ENCODE measurements at regions not wholly inside any gene's neighbourhood (a gene's known extent, or its start where the extent isn't known, plus 50 kb on each side); places are given as distances from the start of the nearest gene placed in this dataset.
"Not testable (repeated sequence)": the region's sequence is repeated elsewhere in the genome, so short reads cannot be mapped to it uniquely, and the experiment has no call there.

DNA sequence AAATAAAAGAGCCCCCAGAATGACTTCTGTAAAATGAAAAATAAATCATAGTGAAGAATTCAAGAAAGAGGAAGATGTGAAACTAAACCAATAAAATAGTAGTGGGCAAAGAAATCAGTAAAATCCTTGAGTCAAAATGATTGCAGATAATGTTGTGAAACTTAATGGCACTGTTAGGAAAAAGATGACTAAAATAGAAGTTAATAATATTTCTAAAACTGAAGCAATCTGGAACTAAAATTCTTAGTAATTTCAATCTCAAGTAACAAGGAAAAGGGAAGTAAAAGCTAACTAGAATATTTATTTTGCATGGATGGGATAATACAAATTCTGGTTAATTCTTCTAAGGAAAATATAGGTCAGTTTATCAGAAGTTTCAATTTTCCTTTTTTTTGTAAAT lies 84.6 kb downstream of the TMCO5A start:
- H3K4me3 ChIP-seq (ENCODE audit: low read depth, low read length) = no peak overlapping the region
- TF ChIP-seq, protein P1, sequence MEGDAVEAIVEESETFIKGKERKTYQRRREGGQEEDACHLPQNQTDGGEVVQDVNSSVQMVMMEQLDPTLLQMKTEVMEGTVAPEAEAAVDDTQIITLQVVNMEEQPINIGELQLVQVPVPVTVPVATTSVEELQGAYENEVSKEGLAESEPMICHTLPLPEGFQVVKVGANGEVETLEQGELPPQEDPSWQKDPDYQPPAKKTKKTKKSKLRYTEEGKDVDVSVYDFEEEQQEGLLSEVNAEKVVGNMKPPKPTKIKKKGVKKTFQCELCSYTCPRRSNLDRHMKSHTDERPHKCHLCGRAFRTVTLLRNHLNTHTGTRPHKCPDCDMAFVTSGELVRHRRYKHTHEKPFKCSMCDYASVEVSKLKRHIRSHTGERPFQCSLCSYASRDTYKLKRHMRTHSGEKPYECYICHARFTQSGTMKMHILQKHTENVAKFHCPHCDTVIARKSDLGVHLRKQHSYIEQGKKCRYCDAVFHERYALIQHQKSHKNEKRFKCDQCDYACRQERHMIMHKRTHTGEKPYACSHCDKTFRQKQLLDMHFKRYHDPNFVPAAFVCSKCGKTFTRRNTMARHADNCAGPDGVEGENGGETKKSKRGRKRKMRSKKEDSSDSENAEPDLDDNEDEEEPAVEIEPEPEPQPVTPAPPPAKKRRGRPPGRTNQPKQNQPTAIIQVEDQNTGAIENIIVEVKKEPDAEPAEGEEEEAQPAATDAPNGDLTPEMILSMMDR (conservative IDR thresholded peaks at IDR 0.05; ENCODE audit: low read depth, low read length) = no peak
- DNase-seq (ENCODE audit: low read depth) = no peak

DNA sequence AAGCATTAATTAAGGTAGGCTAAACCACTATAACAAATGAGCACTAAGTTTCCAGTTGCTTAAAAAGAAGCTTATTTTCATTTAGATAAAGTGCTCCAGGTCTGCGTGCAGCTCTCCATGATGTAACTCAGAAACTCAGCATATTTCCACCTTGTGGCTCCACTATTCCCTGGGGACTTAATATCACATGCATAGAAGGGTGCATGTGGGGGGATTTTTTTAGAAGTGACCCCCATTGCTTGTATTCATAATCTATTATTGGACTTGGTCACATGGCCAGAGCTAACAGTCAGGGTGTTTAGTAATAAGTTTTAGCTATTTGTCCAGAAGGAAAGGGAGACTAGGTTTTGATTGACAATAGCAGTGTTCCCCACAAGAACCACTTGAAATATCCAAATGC lies 86.8 kb downstream of the TMCO5A start:
- DNase-seq (ENCODE audit: low read depth) = no peak
- TF ChIP-seq, protein P1 (conservative IDR thresholded peaks at IDR 0.05; ENCODE audit: low read depth, low read length) = no peak
- no peak overlapping the region for H3K4me3 ChIP-seq (ENCODE audit: low read depth, low read length)

DNA sequence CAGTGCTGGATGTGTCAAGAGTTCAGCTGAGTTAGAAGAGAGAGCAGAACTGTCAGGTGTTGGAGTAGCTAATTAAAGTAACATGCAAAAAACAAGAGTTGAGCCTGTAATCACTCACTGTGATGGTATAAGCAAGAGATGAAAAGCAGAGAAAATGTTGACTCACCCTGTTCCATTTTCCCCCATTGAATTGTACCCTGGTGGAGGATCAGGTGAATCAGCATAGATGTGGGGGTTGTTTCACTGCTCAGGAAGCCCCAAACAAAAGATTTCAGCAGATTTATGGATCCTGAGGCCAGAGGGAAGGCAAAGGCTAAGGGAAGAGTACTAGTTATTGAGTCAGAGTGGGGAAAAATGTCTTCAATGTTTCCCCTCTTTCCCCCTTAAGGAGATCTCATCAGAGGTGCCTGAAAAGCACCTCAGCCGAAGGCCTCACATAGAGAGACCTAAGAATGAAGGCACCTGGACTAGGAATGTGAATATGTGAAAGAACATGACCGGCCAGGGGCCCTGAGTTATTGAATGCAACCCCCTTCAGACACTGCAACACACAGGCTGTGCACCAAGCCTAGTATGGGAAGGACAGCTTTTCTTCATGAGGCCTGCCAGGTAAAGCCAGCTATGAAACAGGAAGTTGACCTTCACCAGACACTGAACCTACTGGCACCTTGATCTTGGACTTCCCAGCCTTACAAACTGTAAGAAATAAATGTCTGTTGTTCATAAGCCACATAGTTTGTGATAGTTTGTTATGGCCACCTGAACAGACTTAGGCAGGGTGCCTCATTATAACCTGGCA lies 90.1 kb downstream of the TMCO5A start:
- TF ChIP-seq, protein P1 (conservative IDR thresholded peaks at IDR 0.05; ENCODE audit: low read depth, low read length) = no peak
- no peak overlapping the region for H3K4me3 ChIP-seq (ENCODE audit: low read depth, low read length)
- no peak for DNase-seq (ENCODE audit: low read depth)

DNA sequence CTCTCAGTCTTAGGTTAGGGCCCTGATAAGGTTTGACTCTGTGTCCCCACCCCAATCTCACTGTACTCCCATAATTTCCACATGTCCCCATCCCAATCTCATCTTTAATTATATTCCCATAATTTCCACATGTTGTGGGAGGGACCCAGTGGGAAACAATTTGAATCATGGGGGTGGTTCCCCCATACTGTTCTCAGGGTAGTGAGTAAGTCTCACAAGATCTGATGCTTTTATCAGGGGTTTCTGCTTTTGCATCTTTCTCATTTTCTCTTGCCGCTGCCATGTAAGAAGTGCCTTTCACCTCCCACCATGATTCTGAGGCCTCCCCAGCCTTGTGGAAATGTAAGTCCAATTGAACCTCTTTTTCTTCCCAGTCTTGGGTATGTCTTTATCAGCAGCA lies 91.2 kb downstream of the TMCO5A start:
- DNase-seq (ENCODE audit: low read depth); H3K4me3 ChIP-seq (ENCODE audit: low read depth, low read length): not testable (repeated sequence)

DNA sequence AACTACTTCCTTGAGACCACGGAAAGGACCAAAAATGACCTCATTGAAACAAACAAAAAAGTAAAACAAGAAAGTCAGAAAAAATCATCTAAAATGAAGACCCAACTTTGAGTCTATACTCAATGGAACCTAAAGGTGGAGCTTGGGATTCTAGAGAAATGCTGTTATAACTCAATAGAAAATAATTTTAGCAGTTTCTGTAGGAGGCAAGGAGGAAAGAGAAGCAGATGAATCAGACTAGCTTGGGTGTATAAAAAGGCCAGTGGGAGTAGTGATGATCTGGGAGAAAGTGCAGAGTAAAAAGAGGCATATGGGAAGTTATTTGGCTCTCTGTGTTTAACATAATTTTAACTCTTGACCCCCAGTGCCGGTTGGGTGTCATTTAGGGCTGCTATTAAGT lies 94.4 kb downstream of the TMCO5A start:
- DNase-seq (ENCODE audit: low read depth) = no peak
- TF ChIP-seq, protein P1 (conservative IDR thresholded peaks at IDR 0.05; ENCODE audit: low read depth, low read length) = peak; percentile 17
- no peak overlapping the region for H3K4me3 ChIP-seq (ENCODE audit: low read depth, low read length)

DNA sequence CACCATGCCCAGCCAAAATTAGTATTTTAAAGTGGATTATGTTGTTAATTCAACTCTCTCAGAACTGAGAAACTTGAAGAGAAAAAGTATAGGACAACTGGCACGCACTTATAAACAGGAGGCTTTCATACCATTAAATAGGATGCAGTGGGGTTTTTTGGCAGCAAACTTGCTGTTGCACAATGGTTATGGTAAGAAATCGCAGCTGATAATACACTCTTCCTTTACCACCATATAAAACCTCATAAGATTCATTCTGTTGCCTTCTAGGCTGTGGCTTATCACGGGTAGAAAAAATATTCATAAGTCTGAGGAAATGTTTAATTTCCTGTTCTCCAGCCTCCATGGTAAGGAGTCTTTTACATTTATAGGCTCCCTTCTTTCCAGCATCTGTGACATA lies 95.3 kb downstream of the TMCO5A start:
- TF ChIP-seq, protein P1 (conservative IDR thresholded peaks at IDR 0.05; ENCODE audit: low read depth, low read length) = no peak
- H3K4me3 ChIP-seq (ENCODE audit: low read depth, low read length) = no peak overlapping the region
- no peak for DNase-seq (ENCODE audit: low read depth)

DNA sequence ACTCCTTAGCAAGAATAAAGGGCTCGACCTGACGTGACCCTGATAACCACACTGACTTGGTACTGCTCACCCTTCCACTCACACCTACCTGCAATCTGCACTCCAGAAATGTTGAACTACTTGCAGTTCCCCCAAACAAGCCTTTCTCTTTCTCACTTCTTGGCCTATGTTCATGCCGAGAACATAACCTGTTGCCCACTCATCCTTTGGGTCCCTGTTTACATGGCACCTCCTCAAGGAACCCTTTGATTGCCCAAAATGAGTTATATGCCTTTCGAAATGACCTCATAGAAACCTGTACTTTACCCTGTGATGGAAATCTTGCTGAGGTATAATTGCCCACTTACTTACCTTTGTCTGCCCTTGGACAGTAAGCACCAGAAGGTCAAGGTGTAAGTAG lies 96.2 kb downstream of the TMCO5A start:
- TF ChIP-seq, protein P1 (conservative IDR thresholded peaks at IDR 0.05; ENCODE audit: low read depth, low read length) = no peak
- no peak overlapping the region for H3K4me3 ChIP-seq (ENCODE audit: low read depth, low read length)
- DNase-seq (ENCODE audit: low read depth) = no peak

Measured in epithelial cell of proximal tubule (primary cell).